Body of pancreas (tissue), 4 donors: ENCODE measurements at regions not wholly inside any gene's neighbourhood (a gene's known extent, or its start where the extent isn't known, plus 50 kb on each side); places are given as distances from the start of the nearest gene placed in this dataset.

ENCODE experiments used
- POLR2A ChIP-seq, 3 donors: fragments of 450-650 bp; IDR thresholded peaks; one replicate each; pipeline ENCODE4 v1.6.1; 2016; ENCODE audit warnings: antibody characterized with exemption in 3 of 3, mild to moderate bottlenecking in 2 of 3
- TF ChIP-seq, protein P1 (sequence below), 7 experiments: fragments of 450-650 bp in 4 of 7; fragments of 200-600 bp in 3 of 7; sonication (generic) in 3 of 7; IDR thresholded peaks; one replicate each; pipeline ENCODE4 v1.5.1; 2016 to 2019; ENCODE audit warnings: antibody characterized with exemption in 7 of 7

DNA sequence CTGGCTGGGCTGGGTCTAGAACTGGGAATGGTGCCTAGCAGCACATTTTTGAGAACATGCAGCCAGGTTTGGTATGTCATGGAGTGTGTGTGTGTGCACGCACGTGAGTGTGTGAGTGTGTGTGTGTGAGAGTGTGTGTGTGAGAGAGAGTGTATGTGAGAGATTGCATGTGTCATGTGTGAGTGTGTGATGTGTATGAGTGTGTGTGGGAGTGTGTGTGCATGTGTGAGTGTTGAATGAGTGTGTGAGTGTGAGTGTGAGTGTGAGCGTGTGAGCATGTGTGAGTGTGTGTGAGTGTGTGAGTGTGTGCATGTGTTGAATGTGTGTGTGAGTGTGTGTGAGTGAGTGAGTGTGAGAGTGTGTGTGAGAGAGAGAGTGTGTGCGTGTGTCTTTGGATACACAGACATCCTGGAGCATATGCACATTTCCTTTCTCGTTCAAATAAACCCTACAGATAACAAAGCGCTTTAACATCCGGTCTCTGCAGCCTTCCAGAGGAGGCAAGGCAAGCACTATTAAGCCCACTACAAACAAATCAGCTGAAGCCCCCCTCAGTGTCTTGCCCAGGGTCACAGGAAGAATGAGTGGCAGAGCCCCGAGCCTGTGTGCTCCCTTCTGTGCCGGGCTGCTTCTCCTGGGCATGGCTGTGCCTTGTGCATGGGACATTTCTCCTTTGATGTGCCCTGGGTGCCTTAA lies 108.7 kb upstream of the ETV6 start:
- TF ChIP-seq, protein P1, sequence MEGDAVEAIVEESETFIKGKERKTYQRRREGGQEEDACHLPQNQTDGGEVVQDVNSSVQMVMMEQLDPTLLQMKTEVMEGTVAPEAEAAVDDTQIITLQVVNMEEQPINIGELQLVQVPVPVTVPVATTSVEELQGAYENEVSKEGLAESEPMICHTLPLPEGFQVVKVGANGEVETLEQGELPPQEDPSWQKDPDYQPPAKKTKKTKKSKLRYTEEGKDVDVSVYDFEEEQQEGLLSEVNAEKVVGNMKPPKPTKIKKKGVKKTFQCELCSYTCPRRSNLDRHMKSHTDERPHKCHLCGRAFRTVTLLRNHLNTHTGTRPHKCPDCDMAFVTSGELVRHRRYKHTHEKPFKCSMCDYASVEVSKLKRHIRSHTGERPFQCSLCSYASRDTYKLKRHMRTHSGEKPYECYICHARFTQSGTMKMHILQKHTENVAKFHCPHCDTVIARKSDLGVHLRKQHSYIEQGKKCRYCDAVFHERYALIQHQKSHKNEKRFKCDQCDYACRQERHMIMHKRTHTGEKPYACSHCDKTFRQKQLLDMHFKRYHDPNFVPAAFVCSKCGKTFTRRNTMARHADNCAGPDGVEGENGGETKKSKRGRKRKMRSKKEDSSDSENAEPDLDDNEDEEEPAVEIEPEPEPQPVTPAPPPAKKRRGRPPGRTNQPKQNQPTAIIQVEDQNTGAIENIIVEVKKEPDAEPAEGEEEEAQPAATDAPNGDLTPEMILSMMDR (IDR thresholded peaks at IDR 0.05): no peak
- no peak for TF ChIP-seq POLR2A (IDR thresholded peaks at IDR 0.05)
